Motor neuron (in vitro differentiated cells): ENCODE measurements at regions not wholly inside any gene's neighbourhood (a gene's known extent, or its start where the extent isn't known, plus 50 kb on each side); places are given as distances from the start of the nearest gene placed in this dataset.

ENCODE experiments used
- ATAC-seq, 8 experiments: fragments of 200-7000 bp; cut with Tn5 transposase; replicated peaks in 6 of 8; 2 replicates each; pipeline ENCODE4 v1.8.0; 2021; ENCODE audit warnings: mild to moderate bottlenecking in 8 of 8, moderate library complexity in 8 of 8
- H3K27ac ChIP-seq, 2 donors: fragments of 250-450 bp; sonication (Bioruptor Pico); 2 replicates each; pipeline ENCODE4 v1.9.0; 2021; ENCODE audit warnings: antibody characterized with exemption in 2 of 2, mild to moderate bottlenecking in 2 of 2, moderate library complexity in 1 of 2
- H3K4me1 ChIP-seq, 2 donors: fragments of 250-450 bp; sonication (Bioruptor Pico); replicated peaks in 1 of 2; 2 replicates each; pipeline ENCODE4 v1.6.1; 2021; ENCODE audit warnings: antibody characterized with exemption in 2 of 2, mild to moderate bottlenecking in 2 of 2, moderate library complexity in 1 of 2
- H3K4me3 ChIP-seq, 5 donors: fragments of 250-450 bp; sonication (Bioruptor Pico); 2 replicates each; pipeline ENCODE4 v1.9.0; 2021; ENCODE audit warnings: antibody characterized with exemption in 5 of 5, mild to moderate bottlenecking in 5 of 5, moderate library complexity in 4 of 5
- WGBS, 10 experiments: fragments of 450-650 bp; shearing (Covaris generic); methylation state at CpG; one replicate each; pipeline ENCODE4 v1.0.0; 2022; 5-methylcytosine and 5-hydroxymethylcytosine counted together
- in situ Hi-C, 9 experiments: fragments of 400-800 bp; cut with MboI; loops; one replicate each; pipeline ENCODE4 v1.15.0; 2021; ENCODE audit warnings: low sequenced_read_pairs in 9 of 9, low pct_unique_long_range_greater_than_20kb in 2 of 9; ENCODE audit not compliant: unreplicated experiment in 9 of 9

DNA sequence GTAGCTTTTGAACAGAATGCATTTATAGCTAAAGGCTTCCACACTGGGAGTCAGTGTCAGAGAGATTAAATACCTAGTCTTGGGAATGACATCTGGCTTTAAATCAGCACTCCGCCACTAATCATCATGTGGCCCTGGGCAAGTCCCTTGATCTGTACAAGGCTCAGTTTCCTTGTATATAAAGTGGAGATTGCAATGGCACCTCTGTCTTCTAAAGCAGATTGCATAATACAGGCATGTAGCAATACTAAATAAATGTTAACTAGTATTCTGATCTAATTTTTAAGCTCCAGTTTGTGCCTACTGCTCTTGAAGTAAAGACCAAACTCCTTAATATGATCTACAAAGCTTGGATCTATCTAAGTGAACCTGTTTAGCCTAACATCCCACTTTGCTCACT lies 249.4 kb downstream of the PLPP3 start:
- ATAC-seq, result peak in 1 of 8 experiments; percentile 20
- in situ Hi-C loops, result no loop called here
- no peak overlapping the region for H3K27ac ChIP-seq
- 83 to 100% (median 100%) methylated on average over 1 of the region's 1 CpG; no CpG with 5 or more reads in 3 of the 10 experiments for WGBS, 10 experiments
- no peak overlapping the region for H3K4me3 ChIP-seq
- H3K4me1 ChIP-seq, result peaks cover 27 to 28% of the 10 kb centered on the region in 2 donors

DNA sequence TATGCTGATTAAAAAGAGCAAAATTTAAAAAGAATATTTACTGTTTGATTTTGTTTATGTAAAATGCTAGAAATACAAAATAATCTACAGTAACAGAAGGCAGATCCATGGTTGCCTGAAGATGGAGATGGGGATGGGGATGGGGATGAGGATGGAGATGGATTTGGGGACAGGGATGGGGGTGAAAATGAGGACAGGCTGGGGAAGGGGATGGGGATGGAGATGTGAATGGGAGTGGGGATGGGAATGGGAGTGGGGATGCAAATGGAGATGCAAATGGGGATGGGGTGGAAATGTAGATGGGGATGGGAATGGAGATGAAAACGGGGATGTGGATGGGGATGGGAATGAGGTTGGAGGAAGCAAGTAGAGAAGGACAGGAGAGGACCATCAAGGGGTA lies 252.2 kb downstream of the PLPP3 start:
- 20 to 100% (median 75%) methylated on average over 1 of the region's 1 CpG; no CpG with 5 or more reads in 6 of the 10 experiments for WGBS, 10 experiments

DNA sequence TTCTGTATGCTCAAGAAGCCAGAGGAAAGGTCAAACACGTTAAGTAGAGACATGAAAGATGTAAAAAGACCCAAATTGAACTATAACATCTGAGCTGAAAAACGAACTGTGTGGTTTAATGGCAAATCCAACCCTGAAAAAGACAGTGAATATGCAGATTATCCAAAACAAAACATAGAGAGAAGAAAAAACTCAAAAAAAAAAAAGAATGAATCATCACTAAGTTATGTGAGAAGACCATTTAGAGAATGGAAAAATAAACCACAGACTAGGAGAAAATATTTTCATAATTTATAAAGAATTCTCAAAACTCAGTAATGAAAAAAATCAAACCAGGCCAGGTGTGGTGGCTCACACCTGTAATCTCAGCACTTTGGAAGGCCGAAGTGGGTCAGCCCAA lies 253.3 kb downstream of the PLPP3 start:
- 0 to 68% (median 47%) methylated on average over 2 to 3 of the region's 3 CpGs for WGBS, 10 experiments
- ATAC-seq, result peak in 3 of 8 experiments; percentile 16 to 55 (median 54)
- Histone ChIP-seq H3K27ac (no peak overlapping the region), H3K4me1 (peaks cover 14 to 19% of the 10 kb centered on the region in 2 donors), H3K4me3 (no peak overlapping the region)
- in situ Hi-C loops, result no loop called here

More for the DNA sequence above, 252.2 kb downstream of the PLPP3 start:
- H3K27ac ChIP-seq, result no peak overlapping the region
- in situ Hi-C loops, result no loop called here
- H3K4me1 ChIP-seq, result peaks cover 25 to 30% of the 10 kb centered on the region in 2 donors
- H3K4me3 ChIP-seq, result no peak overlapping the region
- no peak for ATAC-seq

DNA sequence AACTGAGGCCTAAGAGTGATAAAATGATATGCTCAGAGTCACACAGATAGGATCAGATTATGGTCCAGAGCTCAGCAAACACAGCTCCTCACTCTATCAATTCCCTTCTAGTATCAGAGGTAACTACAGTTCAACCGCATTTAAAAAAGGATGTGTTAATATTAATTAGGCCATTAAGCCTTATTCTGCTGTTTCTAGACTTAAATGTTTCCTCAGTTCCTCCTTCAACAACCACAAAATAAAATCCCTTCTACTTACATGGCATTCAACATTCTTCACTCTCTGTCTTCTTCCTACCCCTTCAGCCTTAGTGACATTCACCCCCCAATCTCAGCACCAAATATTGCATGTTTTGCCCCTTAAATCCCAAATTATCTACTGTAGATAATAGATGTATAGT lies 254.9 kb downstream of the PLPP3 start:
- no peak for ATAC-seq
- 80 to 100% (median 100%) methylated on average over 1 of the region's 1 CpG; no CpG with 5 or more reads in 4 of the 10 experiments for WGBS, 10 experiments

DNA sequence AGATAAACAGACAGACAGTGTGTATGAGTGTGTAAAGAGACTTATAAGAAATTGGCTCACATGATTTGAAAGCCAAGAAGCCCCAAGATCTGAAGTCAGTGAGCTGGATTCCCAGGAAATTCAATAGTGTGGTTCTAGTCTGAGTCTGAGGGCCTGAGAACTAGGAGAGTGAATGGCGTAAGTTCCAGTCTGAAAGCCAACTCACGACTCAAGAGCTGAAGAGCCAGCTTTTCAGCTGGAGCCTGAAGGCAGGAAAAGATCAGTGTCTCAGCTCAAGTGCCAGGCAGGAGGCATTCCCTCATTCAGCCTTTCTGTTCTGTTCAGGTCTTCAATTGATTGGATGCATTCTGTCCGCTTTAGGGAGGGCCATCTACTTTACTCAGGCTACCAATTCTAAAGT lies 257.2 kb downstream of the PLPP3 start:
- peaks cover 3 to 7% of the 10 kb centered on the region in 2 donors for H3K4me1 ChIP-seq
- no peak overlapping the region for H3K4me3 ChIP-seq
- 48 to 96% (median 69%) methylated on average over 1 to 3 of the region's 3 CpGs; no CpG with 5 or more reads in 2 of the 10 experiments for WGBS, 10 experiments
- H3K27ac ChIP-seq, result no peak overlapping the region
- ATAC-seq, result no peak
- in situ Hi-C loops, result no loop called here

More for the DNA sequence above, 254.9 kb downstream of the PLPP3 start:
- no peak overlapping the region for H3K27ac ChIP-seq
- peaks cover 3 to 7% of the 10 kb centered on the region in 2 donors for H3K4me1 ChIP-seq
- in situ Hi-C loops, result no loop called here
- H3K4me3 ChIP-seq, result no peak overlapping the region

DNA sequence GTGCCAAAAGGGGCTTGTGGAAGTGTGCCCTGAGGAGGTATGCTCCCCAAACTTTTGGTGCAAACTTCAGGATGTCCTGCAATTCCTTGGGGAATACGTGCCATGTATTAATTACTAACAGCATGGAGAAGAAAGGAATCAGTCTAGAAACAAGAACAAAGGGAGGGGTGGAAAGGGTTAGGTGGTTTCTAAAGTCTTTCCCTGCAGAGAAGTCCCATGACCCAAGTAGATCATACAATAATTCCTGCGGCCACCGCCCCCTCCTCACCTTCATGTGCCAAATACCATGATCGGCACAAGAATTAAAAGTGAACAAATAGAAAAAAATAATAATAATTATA lies 258.2 kb downstream of the PLPP3 start:
- in situ Hi-C loops, result no loop called here
- Histone ChIP-seq H3K4me1 (peaks cover 3 to 7% of the 10 kb centered on the region in 2 donors), H3K4me3 (no peak overlapping the region), H3K27ac (no peak overlapping the region)
- WGBS, 10 experiments, result 21 to 100% (median 90%) methylated on average over 1 to 4 of the region's 4 CpGs
- peak in 3 of 8 experiments; percentile 31 to 53 (median 50) for ATAC-seq

DNA sequence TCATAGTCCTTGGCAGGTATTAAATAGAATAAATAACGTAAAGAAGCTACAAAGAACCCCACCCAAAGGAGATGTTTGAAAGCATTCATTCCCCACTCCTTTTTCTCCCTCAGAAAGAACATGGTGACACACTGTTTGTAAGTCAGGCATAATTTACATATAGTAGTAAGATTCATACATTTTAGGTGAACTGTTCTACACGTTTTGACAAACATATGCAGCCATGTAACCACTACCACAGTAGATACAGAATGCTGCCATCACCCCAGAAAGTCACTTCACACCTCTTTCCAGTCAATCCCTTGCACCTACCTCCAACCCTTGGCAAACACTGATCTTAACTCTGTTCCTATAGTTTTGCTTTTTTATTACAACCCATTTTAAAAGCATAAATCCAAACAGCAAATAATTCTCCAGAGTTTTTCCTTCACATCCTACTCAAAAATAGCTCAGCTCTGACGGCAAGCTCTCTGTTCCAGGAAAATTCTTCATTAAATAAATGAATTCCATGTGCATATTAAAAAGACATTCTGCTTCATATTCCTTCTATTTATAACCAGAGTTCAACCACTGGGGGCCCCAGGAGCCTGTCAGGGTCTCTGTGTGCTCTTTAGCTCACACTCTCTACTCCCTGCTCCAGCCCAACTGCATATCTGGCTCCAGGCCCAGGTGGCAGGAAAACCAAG lies 258.8 kb downstream of the PLPP3 start:
- peak in 3 of 8 experiments; percentile 86 to 97 (median 87) for ATAC-seq
- Histone ChIP-seq H3K4me3 (no peak overlapping the region), H3K27ac (no peak overlapping the region), H3K4me1 (peaks cover under 1 to 7% of the 10 kb centered on the region in 2 donors)
- WGBS, 10 experiments, result 0 to 93% (median 59%) methylated on average over 2 to 3 of the region's 3 CpGs; no CpG with 5 or more reads in 1 of the 10 experiments
- in situ Hi-C loops, result no loop called here

DNA sequence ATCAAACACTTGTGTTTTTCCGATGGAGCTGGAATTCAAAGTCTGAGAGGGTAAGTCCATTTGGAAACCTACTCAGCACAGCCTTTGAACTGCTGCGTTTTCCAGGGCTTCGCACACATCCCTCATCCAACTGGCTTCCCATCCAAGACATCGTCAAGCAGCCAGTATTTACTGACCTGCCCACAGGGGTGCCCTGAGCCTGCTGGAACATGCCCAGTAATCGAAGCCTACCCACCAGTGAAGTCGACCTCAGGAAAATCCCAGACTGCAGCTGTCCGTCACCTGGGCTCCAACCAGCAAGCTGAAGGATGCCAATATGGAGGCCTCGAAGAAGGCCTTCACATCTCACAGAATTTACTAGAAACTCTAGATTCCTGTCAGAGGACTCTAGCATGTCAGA lies 261.6 kb downstream of the PLPP3 start:
- WGBS, 10 experiments, result 80 to 100% (median 94%) methylated on average over 1 to 8 of the region's 8 CpGs
- ATAC-seq, result no peak
- Histone ChIP-seq H3K4me3 (no peak overlapping the region), H3K27ac (no peak overlapping the region), H3K4me1 (peaks cover 0 to 6% of the 10 kb centered on the region in 2 donors)
- in situ Hi-C loops, result no loop called here

DNA sequence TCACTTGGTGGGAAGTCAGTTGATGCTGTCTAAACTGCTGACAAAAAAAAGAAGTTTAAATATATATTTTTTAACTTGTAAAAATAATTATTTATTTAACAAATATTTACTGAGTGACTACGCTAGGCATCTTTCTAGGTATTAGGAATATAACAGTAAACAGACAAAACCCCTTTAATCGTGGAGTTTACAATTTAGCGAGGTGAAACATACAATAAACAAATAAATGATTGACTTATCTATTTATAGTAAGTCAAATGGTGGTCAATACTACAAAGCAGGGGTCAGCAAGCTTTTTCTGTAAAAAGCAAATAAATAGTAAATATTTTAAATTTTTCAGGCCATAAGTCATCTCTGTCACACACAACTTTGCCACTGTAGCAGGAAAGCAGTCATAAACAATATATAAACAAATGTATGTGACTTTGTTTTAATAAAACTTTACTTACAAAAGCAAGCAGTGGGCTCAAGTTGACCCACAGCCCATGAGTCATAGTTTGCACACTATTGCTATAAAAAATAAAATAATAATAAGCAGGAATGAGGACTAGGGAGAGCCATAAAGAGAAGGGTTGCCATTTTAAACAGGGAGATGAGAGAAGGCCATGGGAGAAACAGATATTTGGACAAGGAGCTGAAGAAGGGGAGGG lies 263.9 kb downstream of the PLPP3 start:
- in situ Hi-C loops, result no loop called here
- H3K27ac ChIP-seq, result no peak overlapping the region
- no peak overlapping the region for H3K4me3 ChIP-seq
- WGBS, 10 experiments, result 61 to 96% (median 88%) methylated on average over 3 of the region's 3 CpGs
- no peaks in the 10 kb centered on the region for H3K4me1 ChIP-seq
- ATAC-seq, result no peak

DNA sequence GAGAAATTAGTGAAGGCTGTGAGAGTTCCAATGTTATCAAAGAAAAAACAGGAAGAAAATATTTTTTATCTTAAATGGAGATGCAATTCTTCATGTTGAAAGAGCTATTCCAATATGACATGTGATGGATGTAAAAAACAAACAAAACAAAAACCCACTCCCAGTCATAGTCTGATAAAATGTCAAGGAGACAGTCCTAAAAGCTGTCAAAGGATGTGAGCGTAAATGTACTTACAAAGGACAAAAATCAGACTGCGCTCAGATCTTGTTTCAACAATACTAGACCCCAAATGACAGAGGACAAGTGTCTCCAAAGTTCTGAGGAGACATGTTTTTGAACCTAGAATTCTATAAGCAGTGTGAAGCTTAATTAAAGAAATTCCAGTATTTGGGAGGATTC lies 265.8 kb downstream of the PLPP3 start:
- no peak overlapping the region for H3K27ac ChIP-seq
- WGBS, 10 experiments, result 86 to 100% (median 94%) methylated on average over 1 to 2 of the region's 2 CpGs
- H3K4me3 ChIP-seq, result no peak overlapping the region
- in situ Hi-C loops, result no loop called here
- no peaks in the 10 kb centered on the region for H3K4me1 ChIP-seq
- no peak for ATAC-seq

DNA sequence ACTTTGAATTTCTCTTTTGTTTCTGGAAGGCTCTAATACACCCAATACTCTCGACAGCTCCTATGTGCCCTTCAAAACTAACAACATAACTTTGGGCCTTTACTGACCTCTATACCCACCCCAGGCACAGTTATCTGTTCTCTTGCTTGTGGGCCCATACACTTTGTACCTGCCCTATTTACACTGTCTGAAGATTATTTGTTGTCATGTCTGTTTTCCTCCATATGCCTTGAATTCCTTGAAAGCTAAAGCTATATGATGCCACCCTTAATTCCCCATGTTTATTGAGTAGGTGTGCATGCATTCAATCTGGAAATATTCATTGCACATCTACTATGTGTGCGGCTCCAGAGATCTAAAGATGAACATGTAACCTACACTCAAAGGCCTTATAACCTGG lies 267.6 kb downstream of the PLPP3 start:
- in situ Hi-C loops, result no loop called here
- WGBS, 10 experiments, result 33 to 100% (median 78%) methylated on average over 1 to 2 of the region's 2 CpGs; no CpG with 5 or more reads in 1 of the 10 experiments
- no peak for ATAC-seq

DNA sequence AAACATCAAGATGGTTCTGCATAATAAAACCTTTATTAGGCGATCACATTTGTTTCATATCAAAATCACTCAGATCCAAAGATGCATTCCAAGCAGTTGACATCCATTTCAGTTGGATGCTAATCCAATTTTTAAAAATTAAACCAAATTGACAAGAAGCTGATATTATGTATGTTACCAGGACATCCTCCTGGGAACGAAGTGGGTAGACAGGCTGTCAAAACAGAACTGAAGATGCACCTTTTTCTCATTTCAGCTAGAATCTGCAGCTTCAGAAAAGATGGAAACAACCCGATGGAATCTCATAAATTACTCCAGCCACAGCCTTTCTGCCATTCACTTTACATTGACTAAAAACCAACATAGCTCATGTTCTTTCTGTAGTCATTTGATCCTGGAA lies 268.4 kb downstream of the PLPP3 start:
- ATAC-seq, result no peak
- H3K27ac ChIP-seq, result no peak overlapping the region
- no peak overlapping the region for H3K4me3 ChIP-seq
- in situ Hi-C loops, result no loop called here
- 3 to 92% (median 83%) methylated on average over 1 to 3 of the region's 3 CpGs; no CpG with 5 or more reads in 1 of the 10 experiments for whole genome bisulfite sequencing, 10 experiments
- H3K4me1 ChIP-seq, result no peaks in the 10 kb centered on the region

More for the DNA sequence above, 267.6 kb downstream of the PLPP3 start:
- Histone ChIP-seq H3K4me1 (no peaks in the 10 kb centered on the region), H3K4me3 (no peak overlapping the region), H3K27ac (no peak overlapping the region)

DNA sequence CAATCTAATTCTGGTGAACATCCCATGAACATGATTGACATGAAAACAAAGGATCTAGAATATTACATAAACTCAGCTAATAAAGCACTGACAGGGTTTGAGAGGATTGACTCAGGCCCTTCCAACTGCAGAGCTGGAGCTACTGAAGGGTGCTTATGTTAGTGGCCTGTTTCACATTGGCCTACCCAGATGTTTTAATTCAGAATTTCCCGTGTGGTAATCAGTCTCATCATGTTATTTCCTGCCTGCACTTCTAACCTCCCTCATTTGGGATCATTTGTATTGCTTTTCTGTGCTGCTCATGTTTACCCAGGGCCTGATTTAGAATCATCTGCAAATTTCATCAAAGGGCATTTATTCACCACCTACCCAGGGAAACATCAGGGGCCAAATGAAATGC lies 270.3 kb downstream of the PLPP3 start:
- in situ Hi-C loops, result no loop called here
- ATAC-seq, result no peak

More for the DNA sequence above, 270.3 kb downstream of the PLPP3 start:
- H3K27ac ChIP-seq, result no peak overlapping the region
- H3K4me3 ChIP-seq, result no peak overlapping the region
- H3K4me1 ChIP-seq, result no peaks in the 10 kb centered on the region
- 0 to 88% (median 75%) methylated on average over 1 of the region's 1 CpG; no CpG with 5 or more reads in 1 of the 10 experiments for WGBS, 10 experiments
